ENCODE measurements at regions not wholly inside any gene's neighbourhood (a gene's known extent, or its start where the extent isn't known, plus 50 kb on each side); places are given as distances from the start of the nearest gene placed in this dataset.

- H2AFZ ChIP-seq (ENCODE audit: low read depth, low read length), result no peak overlapping the region
- H3K4me3 ChIP-seq (ENCODE audit: low read length), result no peak overlapping the region
- H3K9me2 ChIP-seq (ENCODE audit: insufficient read depth, low read length), result no peaks in the 10 kb centered on the region
- no peaks in the 10 kb centered on the region for H3K27me3 ChIP-seq (ENCODE audit: insufficient read depth, low read depth, low read length)
- H3K79me2 ChIP-seq (replicated peaks; ENCODE audit: insufficient read depth, low read length), result no peaks in the 10 kb centered on the region
- no peak overlapping the region for H3K9ac ChIP-seq (ENCODE audit: low read length)
- TF ChIP-seq POLR2AphosphoS5 (IDR thresholded peaks at IDR 0.05) (no peak), RAD21 (conservative IDR thresholded peaks at IDR 0.05) (no peak), EP300 (conservative IDR thresholded peaks at IDR 0.05; ENCODE audit: poor library complexity, severe bottlenecking) (no peak), TAF1 (IDR thresholded peaks at IDR 0.05; ENCODE audit: low read depth) (no peak), REST (IDR thresholded peaks at IDR 0.05; ENCODE audit: borderline replicate concordance) (no peak), MXI1 (conservative IDR thresholded peaks at IDR 0.05; ENCODE audit: poor library complexity, severe bottlenecking) (no peak), SMC3 (conservative IDR thresholded peaks at IDR 0.05; ENCODE audit: poor library complexity) (no peak), EZH2 (IDR thresholded peaks at IDR 0.05; ENCODE audit: borderline replicate concordance, insufficient read depth, low read length, poor library complexity, severe bottlenecking) (no peak), CTCF (IDR thresholded peaks at IDR 0.05; ENCODE audit: poor library complexity, severe bottlenecking) (no peak)
- no peaks in the 10 kb centered on the region for H3K36me3 ChIP-seq (ENCODE audit: insufficient read depth, low read length)
- no peak overlapping the region for H3K27ac ChIP-seq (ENCODE audit: low read length)
- no peak overlapping the region for H3K4me2 ChIP-seq (ENCODE audit: low read length)
- no peaks in the 10 kb centered on the region for H4K20me1 ChIP-seq (ENCODE audit: insufficient read depth)
- H3F3A ChIP-seq (ENCODE audit: insufficient read depth, low read length, poor library complexity, severe bottlenecking), result no peaks in the 10 kb centered on the region
- H3K9me3 ChIP-seq (ENCODE audit: low read length), result no peaks in the 10 kb centered on the region
Observed at GRCh38 chr4:124590480-124590879, 122.1 kb downstream of the ANKRD50 start.

- H3K9me3 ChIP-seq (ENCODE audit: low read length), result no peaks in the 10 kb centered on the region
- H3K36me3 ChIP-seq (ENCODE audit: insufficient read depth, low read length), result no peaks in the 10 kb centered on the region
- H3F3A ChIP-seq (ENCODE audit: insufficient read depth, low read length, poor library complexity, severe bottlenecking), result no peaks in the 10 kb centered on the region
- no peak overlapping the region for H2AFZ ChIP-seq (ENCODE audit: low read depth, low read length)
- no peaks in the 10 kb centered on the region for H3K9me2 ChIP-seq (ENCODE audit: insufficient read depth, low read length)
- H4K20me1 ChIP-seq (ENCODE audit: insufficient read depth), result no peaks in the 10 kb centered on the region
- TF ChIP-seq POLR2AphosphoS5 (IDR thresholded peaks at IDR 0.05) (no peak), SMC3 (conservative IDR thresholded peaks at IDR 0.05; ENCODE audit: poor library complexity) (no peak)
- H3K27ac ChIP-seq (ENCODE audit: low read length), result no peak overlapping the region
- no peak overlapping the region for H3K4me2 ChIP-seq (ENCODE audit: low read length)
- no peaks in the 10 kb centered on the region for H3K79me2 ChIP-seq (replicated peaks; ENCODE audit: insufficient read depth, low read length)
- H3K27me3 ChIP-seq (ENCODE audit: insufficient read depth, low read depth, low read length), result no peaks in the 10 kb centered on the region
- no peak overlapping the region for H3K4me3 ChIP-seq (ENCODE audit: low read length)
- H3K9ac ChIP-seq (ENCODE audit: low read length), result no peak overlapping the region
Observed at GRCh38 chr4:124591637-124592036, 120.9 kb downstream of the ANKRD50 start.

- no peak overlapping the region for H2AFZ ChIP-seq (ENCODE audit: low read depth, low read length)
- no peaks in the 10 kb centered on the region for H3K36me3 ChIP-seq (ENCODE audit: insufficient read depth, low read length)
- no peaks in the 10 kb centered on the region for H3K9me2 ChIP-seq (ENCODE audit: insufficient read depth, low read length)
- H3K4me3 ChIP-seq (ENCODE audit: low read length), result no peak overlapping the region
- no peaks in the 10 kb centered on the region for H3K9me3 ChIP-seq (ENCODE audit: low read length)
- no peak overlapping the region for H3K4me2 ChIP-seq (ENCODE audit: low read length)
- no peaks in the 10 kb centered on the region for H3K27me3 ChIP-seq (ENCODE audit: insufficient read depth, low read depth, low read length)
- no peak overlapping the region for H3K27ac ChIP-seq (ENCODE audit: low read length)
- no peaks in the 10 kb centered on the region for H4K20me1 ChIP-seq (ENCODE audit: insufficient read depth)
- no peaks in the 10 kb centered on the region for H3K79me2 ChIP-seq (replicated peaks; ENCODE audit: insufficient read depth, low read length)
- H3F3A ChIP-seq (ENCODE audit: insufficient read depth, low read length, poor library complexity, severe bottlenecking), result no peaks in the 10 kb centered on the region
- no peak overlapping the region for H3K9ac ChIP-seq (ENCODE audit: low read length)
- TF ChIP-seq EZH2 (IDR thresholded peaks at IDR 0.05; ENCODE audit: borderline replicate concordance, insufficient read depth, low read length, poor library complexity, severe bottlenecking) (no peak), EP300 (conservative IDR thresholded peaks at IDR 0.05; ENCODE audit: poor library complexity, severe bottlenecking) (no peak), MXI1 (conservative IDR thresholded peaks at IDR 0.05; ENCODE audit: poor library complexity, severe bottlenecking) (no peak), CTCF (IDR thresholded peaks at IDR 0.05; ENCODE audit: poor library complexity, severe bottlenecking) (no peak), POLR2AphosphoS5 (IDR thresholded peaks at IDR 0.05) (no peak), TAF1 (IDR thresholded peaks at IDR 0.05; ENCODE audit: low read depth) (no peak), RAD21 (conservative IDR thresholded peaks at IDR 0.05) (no peak), REST (IDR thresholded peaks at IDR 0.05; ENCODE audit: borderline replicate concordance) (no peak), SMC3 (conservative IDR thresholded peaks at IDR 0.05; ENCODE audit: poor library complexity) (no peak)
Observed at GRCh38 chr4:124593494-124593893, 119.0 kb downstream of the ANKRD50 start.

All from neural cell (in vitro differentiated cells).